ENCODE measurements at regions not wholly inside any gene's neighbourhood (a gene's known extent, or its start where the extent isn't known, plus 50 kb on each side); places are given as distances from the start of the nearest gene placed in this dataset.
A peak's percentile ranks its signal among the peaks of the same experiment; 100 is the strongest.

- H3K4me1 ChIP-seq (ENCODE audit: control insufficient read depth, extremely low read depth, insufficient read depth, low read length), result peaks cover 19% of the 10 kb centered on the region
- H3K27me3 ChIP-seq (ENCODE audit: control insufficient read depth, extremely low read depth, insufficient read depth, low read length), result no peaks in the 10 kb centered on the region
- no peaks in the 10 kb centered on the region for H4K20me1 ChIP-seq (ENCODE audit: control insufficient read depth, extremely low read depth, insufficient read depth, low read length)
- dilution Hi-C loops (cut with MboI; ENCODE audit: extremely low pct_ligation_motif_present, low sequenced_read_pairs), result no loop called here
- H3K27ac ChIP-seq (ENCODE audit: control insufficient read depth, insufficient read depth, low read length), result no peak overlapping the region
- TF ChIP-seq EZH2 (IDR thresholded peaks at IDR 0.05; ENCODE audit: low read length) (no peak), CTCF (optimal IDR thresholded peaks at IDR 0.05 in 1 of 3, IDR thresholded peaks at IDR 0.05 in 1 of 3, conservative IDR thresholded peaks at IDR 0.05 in 1 of 3; ENCODE audit: extremely low read depth in 1 of 3, insufficient read depth in 2 of 3, low read length in 3 of 3) (no peak)
- H2AFZ ChIP-seq (ENCODE audit: control insufficient read depth, low read length), result no peak overlapping the region
- H3K4me2 ChIP-seq (ENCODE audit: control insufficient read depth, extremely low read depth, insufficient read depth, low read depth, low read length), result no peak overlapping the region
- H3K4me3 ChIP-seq (ENCODE audit: control insufficient read depth in 2 of 3, extremely low read depth in 1 of 3, insufficient read depth in 2 of 3, low read depth in 1 of 3, low read length in 3 of 3), result no peak overlapping the region
- no peak overlapping the region for H3K9ac ChIP-seq (ENCODE audit: control insufficient read depth, extremely low read depth, insufficient read depth, low read length)
- no peaks in the 10 kb centered on the region for H3K79me2 ChIP-seq (ENCODE audit: control insufficient read depth, insufficient read depth, low read length)
- H3K9me3 ChIP-seq (ENCODE audit: control insufficient read depth, low read depth, low read length), result no peaks in the 10 kb centered on the region
- no peaks in the 10 kb centered on the region for H3K36me3 ChIP-seq (ENCODE audit: control insufficient read depth in 2 of 2, extremely low read depth in 1 of 2, insufficient read depth in 2 of 2, low read length in 2 of 2)
- DNase-seq (ENCODE audit: low read depth, low spot score) (no peak), FAIRE-seq (no peak)
- H3K9me1 ChIP-seq (ENCODE audit: control insufficient read depth, extremely low read depth, insufficient read depth, low read length), result no peaks in the 10 kb centered on the region
Observed at GRCh38 chr1:59135761-59136255, 161.1 kb upstream of the FGGY start.

- no peaks in the 10 kb centered on the region for H3K79me2 ChIP-seq (ENCODE audit: control insufficient read depth, insufficient read depth, low read length)
- no peaks in the 10 kb centered on the region for H3K36me3 ChIP-seq (ENCODE audit: control insufficient read depth in 2 of 2, extremely low read depth in 1 of 2, insufficient read depth in 2 of 2, low read length in 2 of 2)
- dilution Hi-C loops (cut with MboI; ENCODE audit: extremely low pct_ligation_motif_present, low sequenced_read_pairs), result no loop called here
- H4K20me1 ChIP-seq (ENCODE audit: control insufficient read depth, extremely low read depth, insufficient read depth, low read length), result no peaks in the 10 kb centered on the region
- no peak overlapping the region for H3K4me3 ChIP-seq (ENCODE audit: control insufficient read depth in 2 of 3, extremely low read depth in 1 of 3, insufficient read depth in 2 of 3, low read depth in 1 of 3, low read length in 3 of 3)
- no peak overlapping the region for H3K27ac ChIP-seq (ENCODE audit: control insufficient read depth, insufficient read depth, low read length)
- no peaks in the 10 kb centered on the region for H3K9me3 ChIP-seq (ENCODE audit: control insufficient read depth, low read depth, low read length)
- FAIRE-seq, result peak; percentile 53
- TF ChIP-seq EZH2 (IDR thresholded peaks at IDR 0.05; ENCODE audit: low read length), result no peak
- TF ChIP-seq CTCF (optimal IDR thresholded peaks at IDR 0.05 in 1 of 3, IDR thresholded peaks at IDR 0.05 in 1 of 3, conservative IDR thresholded peaks at IDR 0.05 in 1 of 3; ENCODE audit: extremely low read depth in 1 of 3, insufficient read depth in 2 of 3, low read length in 3 of 3), result no peak
- no peak overlapping the region for H2AFZ ChIP-seq (ENCODE audit: control insufficient read depth, low read length)
- no peak for DNase-seq (ENCODE audit: low read depth, low spot score)
- H3K9ac ChIP-seq (ENCODE audit: control insufficient read depth, extremely low read depth, insufficient read depth, low read length), result no peak overlapping the region
- peaks cover 24% of the 10 kb centered on the region for H3K4me1 ChIP-seq (ENCODE audit: control insufficient read depth, extremely low read depth, insufficient read depth, low read length)
- H3K9me1 ChIP-seq (ENCODE audit: control insufficient read depth, extremely low read depth, insufficient read depth, low read length), result no peaks in the 10 kb centered on the region
- no peaks in the 10 kb centered on the region for H3K27me3 ChIP-seq (ENCODE audit: control insufficient read depth, extremely low read depth, insufficient read depth, low read length)
- no peak overlapping the region for H3K4me2 ChIP-seq (ENCODE audit: control insufficient read depth, extremely low read depth, insufficient read depth, low read depth, low read length)
Observed at GRCh38 chr1:59136541-59137275, 160.2 kb upstream of the FGGY start.
